Hindlimb muscle (tissue), 1 donor: ENCODE measurements at regions not wholly inside any gene's neighbourhood (a gene's known extent, or its start where the extent isn't known, plus 50 kb on each side); places are given as distances from the start of the nearest gene placed in this dataset.
"Not testable (repeated sequence)": the region's sequence is repeated elsewhere in the genome, so short reads cannot be mapped to it uniquely, and the experiment has no call there.

ENCODE experiments used
- DNase-seq: peaks from one replicate; pipeline ENCODE4 v3.0.0-alpha.2; 2013

DNA sequence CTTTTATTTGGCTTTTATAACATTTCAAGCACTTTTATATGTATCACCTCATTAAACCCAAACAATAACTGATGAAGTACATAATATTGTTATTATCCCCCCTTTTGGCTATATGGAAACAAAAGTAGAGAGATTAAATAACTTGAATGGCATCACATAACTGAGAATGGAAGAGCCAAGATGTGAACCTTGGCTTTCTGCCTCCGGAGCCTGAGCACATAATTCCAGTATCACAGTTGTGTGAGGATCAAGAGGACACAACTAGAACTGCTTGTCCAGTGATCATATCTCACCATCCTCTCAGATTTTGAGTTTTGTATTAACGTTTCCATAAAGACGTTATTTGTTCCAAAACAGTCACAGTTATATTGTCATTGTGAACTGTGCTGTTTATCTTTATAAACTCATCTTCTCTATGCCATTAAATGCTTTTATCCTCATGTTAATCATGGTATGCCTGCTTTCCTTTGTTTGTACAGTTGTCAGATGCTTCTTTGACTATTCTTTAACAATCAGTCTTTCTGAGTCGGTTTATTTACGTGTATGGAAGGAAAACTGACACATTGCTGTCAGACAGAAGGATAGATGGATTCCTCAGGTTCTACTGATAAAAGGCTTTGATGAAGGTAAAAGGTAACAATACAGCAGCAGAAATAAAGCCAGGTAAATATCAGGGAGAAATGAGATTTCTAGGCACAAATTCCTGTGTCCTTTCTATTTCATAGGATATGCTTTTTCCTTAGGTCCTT lies 92.0 kb upstream of the FAM13C start:
- no peak for DNase-seq

DNA sequence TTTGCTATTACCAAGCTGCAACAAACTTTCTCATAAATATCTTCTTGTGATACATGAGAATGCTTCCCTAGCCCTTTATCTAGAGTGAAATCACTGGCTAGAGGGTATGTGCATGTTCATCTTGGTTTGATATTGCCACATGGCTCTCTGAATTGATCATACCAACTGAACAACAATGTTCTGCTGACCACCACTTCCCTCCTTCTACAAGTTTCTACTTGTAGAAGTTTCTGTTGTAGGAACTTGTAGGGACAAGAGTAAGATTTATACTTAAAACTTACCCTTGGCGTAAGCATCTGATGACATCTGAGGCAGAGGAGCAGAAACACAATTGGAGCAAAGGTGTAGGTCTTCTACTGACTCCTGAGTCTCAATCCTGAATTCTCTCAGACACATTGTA lies 86.3 kb upstream of the FAM13C start:
- DNase-seq: no peak

DNA sequence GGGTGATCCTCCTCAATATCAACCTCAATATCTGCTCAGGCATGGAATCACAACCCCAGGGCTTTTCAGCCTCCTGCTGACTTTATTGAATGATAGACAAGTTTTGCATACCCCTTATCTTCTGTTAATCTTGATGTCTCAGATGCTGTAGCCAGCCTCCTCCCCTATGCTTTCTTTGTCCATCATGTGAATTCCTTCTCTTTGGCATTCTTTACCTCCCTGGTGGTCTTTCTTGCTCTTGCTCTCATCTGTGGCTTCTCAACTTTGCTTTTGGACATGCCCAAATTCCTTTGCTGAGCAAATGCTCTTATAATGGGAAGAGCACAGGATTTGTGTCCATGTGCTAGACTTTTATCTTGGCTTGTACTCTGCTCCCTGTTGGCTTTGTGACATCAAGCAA lies 73.4 kb upstream of the FAM13C start:
- DNase-seq: no peak

DNA sequence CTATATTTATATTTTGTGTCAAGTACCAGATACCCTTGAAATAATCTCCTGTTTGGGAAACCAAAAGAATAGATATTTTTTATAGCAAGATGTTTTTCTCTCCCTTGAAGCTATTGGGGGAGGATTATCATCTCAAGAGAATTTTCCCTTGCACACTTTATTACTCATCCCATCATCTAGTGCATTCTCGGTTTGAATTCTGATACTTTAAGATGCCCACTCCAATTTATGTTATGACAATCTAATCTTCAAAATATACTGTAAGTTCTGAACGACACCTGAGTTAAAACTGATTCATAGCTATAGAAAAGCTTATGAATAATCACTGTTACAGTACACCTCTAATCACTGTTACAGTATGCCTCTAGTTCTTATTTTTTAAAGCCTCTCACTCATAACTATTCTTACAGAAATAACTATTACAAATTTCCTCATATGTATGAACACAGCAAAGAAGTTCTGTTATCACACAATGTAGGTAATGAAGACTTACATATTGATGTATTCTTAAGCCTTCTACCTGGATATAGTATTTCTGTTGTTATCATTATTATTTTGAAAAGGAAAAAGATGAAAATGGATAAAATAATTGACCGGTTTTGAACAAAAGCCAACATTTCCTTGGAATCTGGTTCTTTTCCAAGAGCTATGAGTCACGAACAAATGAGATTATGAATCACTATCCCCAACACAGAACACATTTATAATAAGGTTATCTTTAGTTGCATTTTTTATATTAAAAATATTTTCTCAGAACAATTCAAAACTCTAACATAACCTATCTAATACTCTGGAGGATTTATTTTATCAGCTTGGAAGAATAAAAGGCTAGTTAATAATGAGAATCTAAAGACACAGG lies 72.3 kb upstream of the FAM13C start:
- DNase-seq: peak; percentile 19

DNA sequence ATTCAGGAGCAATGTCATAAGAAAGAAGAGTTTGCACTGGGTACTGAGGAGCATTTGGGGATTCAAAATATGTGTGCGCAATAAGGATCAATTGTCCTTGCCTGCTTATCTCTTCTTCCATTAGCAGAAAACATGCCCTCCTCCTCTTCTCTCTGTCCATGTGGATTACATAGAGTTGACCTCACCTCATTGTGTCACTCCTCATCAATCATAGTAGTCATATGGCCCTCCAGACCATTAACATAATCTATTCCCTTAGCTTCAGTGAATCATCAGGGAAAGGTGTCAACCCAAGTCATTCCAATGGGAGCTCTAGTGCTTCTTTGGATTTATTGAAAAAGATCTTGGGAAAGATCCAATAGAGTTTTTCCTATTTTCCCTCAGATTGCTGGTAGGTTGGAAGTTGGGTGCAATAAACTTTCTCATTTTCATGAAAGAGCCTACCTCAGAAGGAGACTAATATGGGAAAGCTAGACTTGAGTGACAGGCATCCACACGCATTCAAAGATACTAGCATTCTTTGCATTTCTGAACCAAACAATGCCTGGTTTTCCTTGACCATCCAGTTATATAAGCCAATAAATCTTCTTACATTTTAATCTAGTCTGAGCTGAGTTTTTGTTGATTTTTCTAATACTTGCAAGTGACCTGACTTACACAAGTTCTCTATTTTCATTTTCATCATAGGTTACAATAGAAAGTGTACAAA lies 71.5 kb upstream of the FAM13C start:
- no peak for DNase-seq

DNA sequence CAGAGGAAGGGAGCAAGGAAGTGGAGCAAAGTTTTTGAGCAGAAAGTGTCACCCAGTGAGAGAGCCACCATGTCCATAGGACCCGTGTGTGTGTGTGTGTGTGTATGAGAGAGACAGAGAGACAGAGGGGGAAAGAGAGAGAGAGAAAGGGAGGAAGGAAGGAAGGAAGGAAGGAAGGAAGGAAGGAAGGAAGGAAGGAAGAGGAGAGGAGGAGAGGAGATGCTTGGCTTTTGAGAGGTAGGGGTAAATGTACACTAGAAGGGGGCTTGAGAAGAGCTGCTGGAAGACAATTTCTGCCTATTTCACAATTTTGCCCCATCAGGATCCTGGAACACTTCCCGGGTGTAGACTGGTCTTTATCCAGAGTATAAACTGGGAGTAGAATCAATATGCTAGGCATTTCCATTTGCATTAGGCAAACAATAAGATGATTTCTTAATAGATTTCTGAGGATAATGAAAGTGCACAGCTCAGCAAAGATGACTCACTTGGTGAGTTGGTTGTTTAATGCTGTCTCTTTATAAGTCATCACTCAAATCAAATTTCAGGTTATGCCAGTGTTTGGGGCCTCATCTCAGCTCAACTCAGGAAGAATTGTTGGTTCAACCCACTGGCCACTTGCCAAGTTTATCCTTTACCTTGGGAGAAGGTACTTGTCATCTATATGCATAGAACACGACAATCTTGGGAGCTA lies 70.0 kb upstream of the FAM13C start:
- DNase-seq: no peak

DNA sequence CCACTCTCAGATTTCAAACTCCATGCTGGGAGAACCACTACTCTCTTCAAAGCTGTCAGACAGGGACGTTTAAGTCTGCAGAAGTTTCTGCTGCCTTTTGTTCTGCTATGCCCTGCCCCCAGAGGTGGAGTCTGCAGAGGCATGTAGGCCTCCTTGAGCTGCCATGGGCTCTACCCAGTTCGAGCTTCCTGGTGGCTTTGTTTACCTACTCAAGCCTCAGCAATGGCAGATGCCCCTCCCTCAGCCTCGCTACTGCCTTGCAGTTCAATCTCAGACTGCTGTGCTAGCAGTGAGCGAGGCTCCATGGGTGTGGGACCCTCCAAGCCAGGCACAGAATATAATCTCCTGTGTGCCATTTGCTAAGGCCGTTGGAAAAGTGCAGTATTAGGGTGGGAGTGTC lies 51.4 kb upstream of the FAM13C start:
- not testable (repeated sequence) for DNase-seq
